Activated T-cell treated with anti-CD3 and anti-CD28 coated beads, Interleukin-2, amount 50 U/mL, for 4 hours (primary cell): ENCODE measurements at regions not wholly inside any gene's neighbourhood (a gene's known extent, or its start where the extent isn't known, plus 50 kb on each side); places are given as distances from the start of the nearest gene placed in this dataset.

Experiments used
- ATAC-seq, 2 donors: fragments of 200-7000 bp; cut with Tn5 transposase; one replicate each; pipeline ENCODE4 v1.10.0; 2021
- DNase-seq: peaks from one replicate; pipeline ENCODE4 v3.0.0-alpha.2; 2020
- H3K27me3 Mint-ChIP-seq: one replicate; pipeline ENCODE4 v1.8.0; 2021; ENCODE audit warnings: low read depth, mixed read lengths
- H3K36me3 Mint-ChIP-seq: one replicate; pipeline ENCODE4 v1.8.0; 2022; ENCODE audit warnings: mixed read lengths; ENCODE audit not compliant: insufficient read depth
- H3K4me1 Mint-ChIP-seq: one replicate; pipeline ENCODE4 v1.8.0; 2021; ENCODE audit warnings: low read depth, mixed read lengths
- H3K4me3 Mint-ChIP-seq: one replicate; pipeline ENCODE4 v1.8.0; 2021; ENCODE audit warnings: mild to moderate bottlenecking, moderate library complexity, mixed read lengths
- H3K9me3 Mint-ChIP-seq: one replicate; pipeline ENCODE4 v1.8.0; 2021; ENCODE audit warnings: mixed read lengths

DNA sequence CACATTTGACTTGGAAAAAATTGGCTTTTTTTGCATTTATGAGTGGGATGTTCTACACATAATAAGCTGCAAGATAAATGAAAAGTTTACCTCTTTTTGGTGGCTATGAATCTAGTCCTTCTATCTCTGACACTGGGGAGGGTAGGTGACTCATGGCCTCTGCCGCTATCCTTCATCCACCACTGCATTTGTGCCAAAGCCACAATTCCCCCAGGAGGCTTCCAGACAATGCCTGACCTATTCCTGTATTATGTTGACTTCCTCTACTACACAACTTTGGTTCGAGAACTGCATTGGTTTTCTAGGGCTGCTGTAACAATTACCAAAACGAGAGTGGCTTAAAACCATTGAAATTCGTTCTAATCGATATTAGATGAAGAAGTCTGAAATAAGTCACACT, 245.6 kb downstream of the TRAM1L1 start:
- Mint-ChIP-seq H3K4me1 (no peaks in the 10 kb centered on the region), H3K27me3 (no peaks in the 10 kb centered on the region), H3K36me3 (no peaks in the 10 kb centered on the region), H3K9me3 (peaks cover 12% of the 10 kb centered on the region), H3K4me3 (no peak overlapping the region)
- no peak for DNase-seq
- no peak for ATAC-seq

GRCh38 chr4:116838609-116839008, 246.8 kb downstream of the TRAM1L1 start:
- no peaks in the 10 kb centered on the region for H3K27me3 Mint-ChIP-seq
- H3K4me3 Mint-ChIP-seq: no peak overlapping the region
- H3K4me1 Mint-ChIP-seq: no peaks in the 10 kb centered on the region
- H3K9me3 Mint-ChIP-seq: peaks cover 8% of the 10 kb centered on the region
- DNase-seq: no peak
- ATAC-seq: no peak
- H3K36me3 Mint-ChIP-seq: no peaks in the 10 kb centered on the region

GRCh38 chr4:116829187-116829586, 256.2 kb downstream of the TRAM1L1 start:
- H3K27me3 Mint-ChIP-seq: no peaks in the 10 kb centered on the region
- H3K4me1 Mint-ChIP-seq: no peaks in the 10 kb centered on the region
- H3K9me3 Mint-ChIP-seq: peaks cover 13% of the 10 kb centered on the region
- no peak overlapping the region for H3K4me3 Mint-ChIP-seq
- H3K36me3 Mint-ChIP-seq: no peaks in the 10 kb centered on the region
- DNase-seq: no peak
- ATAC-seq: no peak

DNA sequence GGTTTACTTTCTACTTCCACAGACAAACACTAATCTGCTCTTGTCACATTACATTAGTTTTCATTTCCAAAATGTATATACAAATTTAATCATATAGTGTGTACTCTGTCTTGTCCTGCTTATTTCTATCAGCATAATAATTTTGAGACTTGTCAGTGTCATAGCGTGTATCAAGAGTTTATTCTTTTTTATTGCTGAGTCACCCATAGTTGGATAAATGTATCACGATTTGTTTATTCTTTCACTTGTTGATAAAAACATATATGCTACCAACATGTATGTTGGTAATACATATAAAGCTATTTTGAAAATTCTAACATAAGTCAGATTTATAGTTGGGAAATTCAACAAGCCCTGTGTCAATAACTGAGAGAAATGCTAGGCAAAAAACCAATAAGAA, 261.2 kb downstream of the TRAM1L1 start:
- no peaks in the 10 kb centered on the region for H3K36me3 Mint-ChIP-seq
- ATAC-seq: no peak
- H3K27me3 Mint-ChIP-seq: no peaks in the 10 kb centered on the region
- peaks cover 13% of the 10 kb centered on the region for H3K9me3 Mint-ChIP-seq
- no peaks in the 10 kb centered on the region for H3K4me1 Mint-ChIP-seq
- H3K4me3 Mint-ChIP-seq: no peak overlapping the region
- DNase-seq: no peak

DNA sequence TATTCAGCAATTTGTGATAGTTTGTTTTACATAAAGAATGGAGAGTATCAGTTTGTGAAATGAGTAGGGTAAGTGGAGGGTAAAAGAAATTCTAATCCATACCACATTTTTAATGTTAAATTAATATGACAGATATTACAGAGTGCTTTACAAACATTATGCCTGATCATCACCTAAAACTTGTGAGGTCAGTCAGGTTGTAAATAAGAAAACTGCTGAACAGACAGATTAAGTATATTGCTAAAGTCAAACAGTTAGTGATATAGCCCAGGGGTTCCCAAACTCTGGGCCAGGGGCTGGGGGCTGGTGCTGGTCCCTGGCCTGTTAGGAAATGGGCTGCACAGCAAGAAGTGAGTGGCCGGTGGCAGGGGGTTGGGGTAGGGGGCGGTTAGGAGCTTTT, 273.6 kb downstream of the TRAM1L1 start:
- DNase-seq (no peak), ATAC-seq (no peak)
- Mint-ChIP-seq H3K27me3 (no peaks in the 10 kb centered on the region), H3K9me3 (peaks cover 11% of the 10 kb centered on the region), H3K4me3 (no peak overlapping the region), H3K4me1 (no peaks in the 10 kb centered on the region), H3K36me3 (no peaks in the 10 kb centered on the region)

DNA sequence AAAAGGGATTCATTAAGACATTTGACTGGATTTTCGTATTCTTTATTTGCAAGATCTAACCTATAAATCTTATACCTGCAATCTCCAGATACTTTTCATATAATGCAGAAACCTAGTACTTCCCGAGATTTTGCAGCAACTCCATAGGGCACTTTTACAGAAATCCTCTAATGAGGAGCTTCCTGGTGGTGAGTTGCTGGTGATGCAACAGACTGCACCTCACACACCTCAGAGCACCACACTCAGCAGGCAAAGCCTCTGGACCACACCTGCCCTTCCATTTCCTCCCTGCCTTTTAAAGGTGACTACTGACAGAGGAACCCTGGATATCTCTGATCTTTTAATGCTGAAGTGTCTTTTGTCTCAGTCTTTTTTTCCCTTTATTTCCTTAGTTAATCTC, 289.4 kb downstream of the TRAM1L1 start:
- no peak overlapping the region for H3K4me3 Mint-ChIP-seq
- no peaks in the 10 kb centered on the region for H3K36me3 Mint-ChIP-seq
- DNase-seq (no peak), ATAC-seq (no peak)
- H3K4me1 Mint-ChIP-seq: no peaks in the 10 kb centered on the region
- H3K9me3 Mint-ChIP-seq: peaks cover 4% of the 10 kb centered on the region
- H3K27me3 Mint-ChIP-seq: no peaks in the 10 kb centered on the region

- Mint-ChIP-seq H3K36me3 (no peaks in the 10 kb centered on the region), H3K9me3 (no peaks in the 10 kb centered on the region), H3K4me3 (no peak overlapping the region), H3K4me1 (no peaks in the 10 kb centered on the region), H3K27me3 (no peaks in the 10 kb centered on the region)
- ATAC-seq (no peak), DNase-seq (no peak)
These were observed 296.7 kb downstream of the TRAM1L1 start for GRCh38 chr4:116788723-116789122.

GRCh38 chr4:116755051-116755450, 330.3 kb downstream of the TRAM1L1 start:
- Mint-ChIP-seq H3K36me3 (no peaks in the 10 kb centered on the region), H3K4me3 (no peak overlapping the region), H3K4me1 (no peaks in the 10 kb centered on the region), H3K27me3 (no peaks in the 10 kb centered on the region), H3K9me3 (no peaks in the 10 kb centered on the region)
- ATAC-seq (no peak), DNase-seq (no peak)

- no peak for DNase-seq
- H3K27me3 Mint-ChIP-seq: no peaks in the 10 kb centered on the region
These were observed 333.3 kb downstream of the TRAM1L1 start for GRCh38 chr4:116752027-116752426.

DNA sequence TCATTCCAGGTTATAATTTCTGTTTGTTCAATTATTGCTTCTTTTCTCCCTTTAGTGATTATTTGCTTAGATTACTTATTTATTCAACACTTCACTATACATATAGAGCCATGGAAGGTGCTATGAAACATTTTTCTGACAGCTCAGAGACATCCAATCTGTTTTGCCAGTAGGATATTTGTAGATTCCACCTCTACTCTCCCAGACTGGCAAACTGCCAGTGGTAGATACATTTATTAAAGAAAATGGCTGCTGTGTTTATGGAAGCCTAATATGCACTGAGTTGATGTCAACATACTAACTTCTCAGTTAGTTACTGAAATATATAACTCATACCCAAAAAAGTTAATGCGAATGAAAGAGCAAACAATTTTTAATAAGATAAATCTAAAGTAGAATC, 348.6 kb downstream of the TRAM1L1 start:
- DNase-seq (no peak), ATAC-seq (no peak)
- no peaks in the 10 kb centered on the region for H3K36me3 Mint-ChIP-seq
- no peaks in the 10 kb centered on the region for H3K4me1 Mint-ChIP-seq
- H3K9me3 Mint-ChIP-seq: peaks cover 4% of the 10 kb centered on the region
- no peak overlapping the region for H3K4me3 Mint-ChIP-seq
- H3K27me3 Mint-ChIP-seq: no peaks in the 10 kb centered on the region

More at GRCh38 chr4:116752027-116752426, 333.3 kb downstream of the TRAM1L1 start:
- Mint-ChIP-seq H3K9me3 (peaks cover 4% of the 10 kb centered on the region), H3K36me3 (no peaks in the 10 kb centered on the region), H3K4me3 (no peak overlapping the region), H3K4me1 (no peaks in the 10 kb centered on the region)
- no peak for ATAC-seq

DNA sequence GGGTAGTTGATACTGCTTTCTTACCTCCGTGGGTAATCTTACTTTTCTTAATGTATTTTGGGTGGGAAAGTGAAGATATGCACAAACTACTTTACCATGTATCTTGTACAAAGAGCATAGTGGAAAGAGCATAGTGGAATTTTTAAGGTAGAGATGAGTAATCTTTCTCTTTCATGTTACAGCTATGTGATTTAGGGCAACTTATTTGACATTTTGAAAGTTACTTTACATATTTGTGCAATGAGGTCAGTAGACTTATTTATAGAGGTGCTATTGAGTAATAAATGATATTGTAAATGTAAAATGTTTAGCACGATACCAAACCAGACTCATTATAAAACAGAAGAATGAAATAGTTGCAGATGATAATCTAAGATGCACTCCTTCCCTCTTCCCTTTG, 351.2 kb downstream of the TRAM1L1 start:
- no peaks in the 10 kb centered on the region for H3K36me3 Mint-ChIP-seq
- no peak for DNase-seq
- H3K27me3 Mint-ChIP-seq: no peaks in the 10 kb centered on the region
- H3K4me3 Mint-ChIP-seq: no peak overlapping the region
- peaks cover 7% of the 10 kb centered on the region for H3K9me3 Mint-ChIP-seq
- no peak for ATAC-seq
- no peaks in the 10 kb centered on the region for H3K4me1 Mint-ChIP-seq

DNA sequence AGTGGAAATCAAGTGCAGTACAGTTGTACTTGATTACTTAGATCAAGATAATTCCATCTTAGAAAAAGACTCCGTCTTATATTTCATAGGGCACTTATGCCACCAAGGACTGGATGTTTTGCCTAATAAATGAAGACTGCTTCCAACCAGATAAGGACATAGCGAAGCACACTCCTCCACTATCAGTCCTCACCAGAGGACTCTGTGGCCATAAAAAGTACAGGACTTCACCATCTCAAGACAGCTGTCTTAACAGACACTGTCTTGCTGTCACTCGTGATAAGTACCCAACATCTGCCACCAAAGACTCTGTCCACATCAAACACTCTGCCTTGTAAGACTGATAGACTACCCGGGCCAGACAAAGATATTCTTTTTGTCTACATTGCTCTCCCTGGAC, 352.0 kb downstream of the TRAM1L1 start:
- H3K27me3 Mint-ChIP-seq: no peaks in the 10 kb centered on the region
- ATAC-seq: no peak
- H3K4me1 Mint-ChIP-seq: no peaks in the 10 kb centered on the region
- peaks cover 7% of the 10 kb centered on the region for H3K9me3 Mint-ChIP-seq
- H3K4me3 Mint-ChIP-seq: no peak overlapping the region
- no peaks in the 10 kb centered on the region for H3K36me3 Mint-ChIP-seq
- no peak for DNase-seq

DNA sequence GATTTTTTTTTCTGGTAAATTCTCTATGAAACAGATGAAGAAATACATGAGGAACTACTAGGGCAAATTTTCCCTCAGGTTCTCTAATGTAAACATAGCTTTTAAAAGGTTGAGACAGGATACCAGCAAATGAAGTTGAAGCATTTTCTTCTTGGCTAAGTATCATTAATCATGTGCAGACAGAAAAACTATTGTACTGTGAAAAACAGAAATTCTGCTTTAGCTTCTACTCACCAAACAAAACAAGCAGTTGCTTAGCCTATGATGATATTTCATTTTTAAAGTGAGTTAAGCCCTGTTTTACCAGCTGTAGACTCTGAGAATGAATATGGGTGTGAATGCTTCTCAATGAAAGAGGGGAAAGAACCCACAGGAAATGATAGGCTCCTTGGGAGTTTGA, 358.9 kb downstream of the TRAM1L1 start:
- Mint-ChIP-seq H3K4me3 (no peak overlapping the region), H3K27me3 (no peaks in the 10 kb centered on the region), H3K36me3 (no peaks in the 10 kb centered on the region), H3K4me1 (no peaks in the 10 kb centered on the region), H3K9me3 (peaks cover 4% of the 10 kb centered on the region)
- ATAC-seq (no peak), DNase-seq (no peak)

DNA sequence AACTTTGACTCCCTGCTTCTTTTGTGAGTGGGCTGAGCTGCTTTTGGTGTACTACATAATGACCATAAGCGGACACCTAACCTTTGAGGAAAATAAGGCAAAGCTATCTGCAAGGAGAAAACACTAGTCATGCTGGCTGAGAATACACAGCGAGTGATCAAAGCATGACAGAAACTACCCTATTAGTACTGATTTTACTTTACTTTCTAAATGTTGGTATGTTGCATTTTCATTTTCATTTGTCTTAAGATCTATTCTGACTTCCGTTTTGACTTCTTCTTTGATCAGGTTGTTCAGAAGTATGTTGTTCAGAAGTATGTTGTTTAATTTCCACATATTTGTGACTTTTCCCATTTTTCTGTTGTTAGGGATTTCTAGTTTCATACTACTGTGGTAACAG, 361.1 kb downstream of the TRAM1L1 start:
- Mint-ChIP-seq H3K9me3 (no peaks in the 10 kb centered on the region), H3K36me3 (no peaks in the 10 kb centered on the region), H3K4me3 (no peak overlapping the region), H3K27me3 (no peaks in the 10 kb centered on the region), H3K4me1 (no peaks in the 10 kb centered on the region)
- ATAC-seq (no peak), DNase-seq (no peak)

DNA sequence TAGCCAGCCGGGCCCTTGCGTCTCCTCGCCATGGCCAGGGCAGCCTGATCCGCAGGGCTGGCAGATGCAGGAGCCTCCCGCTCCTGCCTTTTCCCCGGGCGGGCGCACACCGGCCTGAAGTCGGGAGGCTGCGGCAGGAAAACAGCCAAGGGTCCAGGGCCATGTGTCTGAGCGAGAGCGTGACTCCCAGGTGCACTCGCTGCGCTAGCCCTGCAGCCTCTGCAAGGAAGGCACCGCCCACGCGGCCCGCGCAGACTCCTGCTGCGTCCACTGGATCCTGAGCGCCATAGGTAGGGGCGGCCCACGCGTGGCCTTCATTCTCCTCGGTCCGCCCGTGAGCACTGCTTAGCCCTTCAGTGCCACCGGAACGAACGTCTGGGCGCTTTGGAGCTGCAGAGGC, 379.9 kb downstream of the TRAM1L1 start:
- no peaks in the 10 kb centered on the region for H3K27me3 Mint-ChIP-seq
- no peaks in the 10 kb centered on the region for H3K36me3 Mint-ChIP-seq
- no peaks in the 10 kb centered on the region for H3K4me1 Mint-ChIP-seq
- no peak overlapping the region for H3K4me3 Mint-ChIP-seq
- DNase-seq: no peak
- peaks cover 14% of the 10 kb centered on the region for H3K9me3 Mint-ChIP-seq
- ATAC-seq: no peak

DNA sequence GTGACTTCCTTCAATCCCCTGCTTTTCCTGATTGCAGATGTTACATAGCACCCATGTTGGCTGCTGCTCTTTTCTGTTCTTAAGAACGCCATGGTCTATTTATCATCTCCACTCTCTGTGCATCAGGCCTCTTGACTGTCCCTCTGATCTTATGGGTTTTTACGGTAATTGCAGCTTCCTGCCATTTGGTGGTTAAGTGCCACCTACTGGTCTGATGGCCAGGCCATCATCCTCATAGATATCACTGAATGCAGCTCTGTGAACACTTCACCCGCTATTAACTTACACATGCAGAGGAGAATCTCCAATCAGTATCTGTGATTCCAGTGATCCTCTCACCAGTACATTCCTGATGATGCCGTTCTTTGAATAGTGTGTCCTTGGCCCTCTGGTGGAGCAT, 382.4 kb downstream of the TRAM1L1 start:
- H3K9me3 Mint-ChIP-seq: peaks cover 16% of the 10 kb centered on the region
- DNase-seq: no peak
- ATAC-seq: no peak
- H3K36me3 Mint-ChIP-seq: no peaks in the 10 kb centered on the region
- no peaks in the 10 kb centered on the region for H3K4me1 Mint-ChIP-seq
- H3K4me3 Mint-ChIP-seq: no peak overlapping the region
- no peaks in the 10 kb centered on the region for H3K27me3 Mint-ChIP-seq
